ENCODE measurements at regions not wholly inside any gene's neighbourhood (a gene's known extent, or its start where the extent isn't known, plus 50 kb on each side); places are given as distances from the start of the nearest gene placed in this dataset.

DNA sequence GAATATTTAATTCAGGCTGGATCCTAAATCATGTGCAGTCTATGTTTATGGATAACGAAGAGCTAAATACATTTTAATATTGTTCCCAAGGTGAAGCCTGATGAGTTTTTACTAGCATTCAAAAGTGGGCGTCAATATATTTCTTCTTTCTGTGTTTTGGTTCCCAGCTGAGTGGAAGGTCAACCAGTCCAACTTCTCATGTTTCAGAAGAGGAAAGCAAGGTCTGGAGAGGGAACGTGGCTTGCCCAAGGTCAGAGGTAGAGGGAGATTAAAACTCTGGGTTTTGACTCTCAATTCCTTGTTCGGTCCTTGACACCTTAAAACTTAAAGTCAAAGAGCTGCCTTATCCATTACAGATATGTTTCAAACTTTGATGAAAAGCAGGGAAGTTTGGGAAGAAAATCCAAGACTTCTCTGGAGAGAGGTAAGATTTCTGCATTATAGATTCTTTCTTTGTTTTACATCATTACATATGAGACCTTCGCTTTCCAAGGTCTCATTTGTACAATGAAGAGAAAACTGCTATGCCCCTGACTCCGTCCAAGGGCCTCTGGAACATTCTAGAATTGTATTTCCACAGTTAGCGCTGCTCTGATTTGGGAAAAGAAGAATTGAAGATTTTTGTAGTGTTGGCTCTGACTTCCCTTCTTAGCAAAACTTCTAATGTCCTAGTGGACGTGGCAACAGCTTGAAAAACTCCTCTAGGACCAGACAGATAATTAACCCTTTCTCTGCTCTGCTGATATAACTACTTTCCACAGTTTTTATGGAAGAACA is 57.7 kb upstream of the HES1 start:
- Histone ChIP-seq H3K9me3 (ENCODE audit: control insufficient read depth, low read depth, low read length) (no peaks in the 10 kb centered on the region), H3K18ac (ENCODE audit: insufficient read length, low read depth, low read length) (no peak overlapping the region), H3K79me2 (ENCODE audit: insufficient read depth, low read length) (no peaks in the 10 kb centered on the region), H3K4me1 (ENCODE audit: insufficient read depth, low read length) (no peaks in the 10 kb centered on the region; the same call in 1 of the 2 replicates), H2BK15ac (ENCODE audit: low read depth, low read length) (no peak overlapping the region), H3K14ac (ENCODE audit: insufficient read depth, low read length) (no peak overlapping the region), H3K4me2 (ENCODE audit: insufficient read depth, insufficient read length, low read length) (no peak overlapping the region), H2BK20ac (ENCODE audit: low read depth, low read length, poor library complexity, severe bottlenecking) (no peak overlapping the region), H3K27ac (ENCODE audit: insufficient read length, low read depth, low read length) (no peak overlapping the region), H3K27me3 (ENCODE audit: insufficient read depth, low read length) (no peaks in the 10 kb centered on the region), H4K5ac (ENCODE audit: insufficient read length, low read depth, low read length) (no peak overlapping the region), H2AFZ (ENCODE audit: low read length) (no peak overlapping the region), H4K8ac (replicated peaks; ENCODE audit: insufficient read length, low read depth, low read length) (no peak overlapping the region), H3K79me1 (ENCODE audit: insufficient read depth, low read depth, low read length, poor library complexity, severe bottlenecking) (no peaks in the 10 kb centered on the region), H3K56ac (ENCODE audit: insufficient read length, low read depth, low read length) (no peak overlapping the region), H2BK120ac (ENCODE audit: low read depth, low read length, poor library complexity, severe bottlenecking) (no peak overlapping the region), H3K23me2 (ENCODE audit: insufficient read length, low read depth, low read length, poor library complexity, severe bottlenecking) (no peaks in the 10 kb centered on the region), H3T11ph (ENCODE audit: low read length) (no peak overlapping the region), H2BK5ac (ENCODE audit: insufficient read length, low read length) (no peak overlapping the region), H2AK5ac (ENCODE audit: insufficient read length, low read length) (no peak overlapping the region), H3K9ac (ENCODE audit: extremely low read depth, insufficient read length, low read length) (no peak overlapping the region), H4K20me1 (ENCODE audit: control insufficient read depth, insufficient read depth, insufficient read length) (no peaks in the 10 kb centered on the region), H2BK12ac (ENCODE audit: insufficient read length, low read depth, low read length) (no peak overlapping the region), H3K23ac (ENCODE audit: insufficient read length, low read depth, low read length) (no peak overlapping the region), H4K91ac (ENCODE audit: insufficient read length, low read depth, low read length) (no peak overlapping the region), H3K4ac (ENCODE audit: low read depth, low read length) (no peak overlapping the region)
- 0 out of 7 replicates have a peak, but pooled peaks cover 0 to 2% (median 0%) of the 10 kb centered on the region in 3 experiments for H3K36me3 Mint-ChIP-seq (ENCODE audit: insufficient read depth in 1 of 3, low read depth in 3 of 3)
- no peak overlapping the region for H3K4me3 Mint-ChIP-seq
- DNase-seq: no peak
- TF ChIP-seq, protein P1, sequence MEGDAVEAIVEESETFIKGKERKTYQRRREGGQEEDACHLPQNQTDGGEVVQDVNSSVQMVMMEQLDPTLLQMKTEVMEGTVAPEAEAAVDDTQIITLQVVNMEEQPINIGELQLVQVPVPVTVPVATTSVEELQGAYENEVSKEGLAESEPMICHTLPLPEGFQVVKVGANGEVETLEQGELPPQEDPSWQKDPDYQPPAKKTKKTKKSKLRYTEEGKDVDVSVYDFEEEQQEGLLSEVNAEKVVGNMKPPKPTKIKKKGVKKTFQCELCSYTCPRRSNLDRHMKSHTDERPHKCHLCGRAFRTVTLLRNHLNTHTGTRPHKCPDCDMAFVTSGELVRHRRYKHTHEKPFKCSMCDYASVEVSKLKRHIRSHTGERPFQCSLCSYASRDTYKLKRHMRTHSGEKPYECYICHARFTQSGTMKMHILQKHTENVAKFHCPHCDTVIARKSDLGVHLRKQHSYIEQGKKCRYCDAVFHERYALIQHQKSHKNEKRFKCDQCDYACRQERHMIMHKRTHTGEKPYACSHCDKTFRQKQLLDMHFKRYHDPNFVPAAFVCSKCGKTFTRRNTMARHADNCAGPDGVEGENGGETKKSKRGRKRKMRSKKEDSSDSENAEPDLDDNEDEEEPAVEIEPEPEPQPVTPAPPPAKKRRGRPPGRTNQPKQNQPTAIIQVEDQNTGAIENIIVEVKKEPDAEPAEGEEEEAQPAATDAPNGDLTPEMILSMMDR (conservative IDR thresholded peaks at IDR 0.05): no peak
- H3K27ac Mint-ChIP-seq: no peak overlapping the region
- peaks cover 0 to 7% of the 10 kb centered on the region in 2 experiments; a peak in 2 of 5 replicates for H3K9me3 Mint-ChIP-seq
- H3K27me3 Mint-ChIP-seq (ENCODE audit: low read depth): peaks cover 16% of the 10 kb centered on the region
- peaks cover 21 to 24% of the 10 kb centered on the region in 2 experiments for H3K4me1 Mint-ChIP-seq
- WGBS (ENCODE audit: extremely low coverage, insufficient read length, low lambda C conversion rate): no CpG with 5 or more reads among the region's 8 CpGs

Data from H9 (cell line).